AG08396 (cell line): ENCODE measurements at regions not wholly inside any gene's neighbourhood (a gene's known extent, or its start where the extent isn't known, plus 50 kb on each side); places are given as distances from the start of the nearest gene placed in this dataset.
A peak's percentile ranks its signal among the peaks of the same experiment; 100 is the strongest.
"Not testable (repeated sequence)": the region's sequence is repeated elsewhere in the genome, so short reads cannot be mapped to it uniquely, and the experiment has no call there.

Source experiments
- DNase-seq: peaks from one replicate; pipeline ENCODE4 v3.0.0; 2012; ENCODE audit warnings: low spot score, mixed read lengths

DNA sequence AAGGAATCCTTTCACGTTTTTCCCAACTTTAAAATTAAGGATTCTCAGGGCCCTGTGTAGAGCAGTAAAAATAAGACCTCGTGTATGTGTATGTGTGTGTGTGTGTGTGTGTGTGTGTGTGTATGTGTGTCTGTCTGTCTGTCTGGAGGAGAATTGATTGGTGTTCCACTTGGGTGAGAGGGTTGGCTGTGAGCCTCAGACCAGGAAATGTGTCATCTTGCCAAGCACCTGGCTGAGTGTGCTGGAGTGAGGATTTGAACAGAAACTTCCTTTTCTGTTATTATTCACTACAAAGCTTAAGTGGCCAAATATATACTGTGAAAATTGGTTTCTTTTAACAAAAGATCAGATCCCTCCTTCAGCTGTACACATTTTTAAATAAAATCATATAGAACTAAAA, 103.6 kb upstream of the NUDT6 start:
- DNase-seq = not testable (repeated sequence)

DNA sequence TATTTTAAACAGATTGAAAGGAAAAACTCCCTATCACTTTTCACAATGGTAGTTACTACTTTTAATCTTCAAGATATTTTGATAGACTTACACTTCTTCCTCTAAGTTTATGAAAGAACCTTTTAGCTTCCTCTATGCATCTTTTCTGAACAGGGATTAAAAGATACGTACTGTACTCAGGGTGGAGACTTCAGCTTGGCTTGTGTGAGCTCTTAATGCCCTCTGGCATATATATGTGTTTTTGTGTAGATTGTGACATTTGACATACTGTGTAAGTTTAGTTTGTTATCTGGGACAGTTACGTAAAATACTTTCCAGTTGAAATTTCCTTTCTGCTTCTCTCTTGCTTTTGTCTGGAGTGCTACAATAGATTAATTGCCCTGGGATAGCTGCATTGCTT, 109.3 kb upstream of the NUDT6 start:
- no peak for DNase-seq

DNA sequence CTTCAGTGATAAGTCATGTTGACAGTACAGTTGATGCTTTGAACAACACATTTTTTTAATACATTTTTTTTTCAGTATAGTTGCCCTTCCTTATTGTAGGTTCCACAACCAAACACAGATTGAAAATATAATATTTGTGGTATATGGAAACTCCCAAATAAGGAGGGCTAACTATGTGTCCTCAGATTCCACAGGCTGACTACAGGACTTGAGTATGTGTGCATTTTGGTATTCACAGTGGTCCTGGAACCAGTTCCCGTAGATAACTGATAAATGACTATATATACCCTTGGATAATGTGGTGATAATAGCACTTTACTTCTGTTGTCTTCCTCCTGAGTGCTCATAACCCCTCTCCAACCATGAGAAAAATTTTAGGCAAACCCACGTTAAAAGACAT, 111.6 kb upstream of the NUDT6 start:
- no peak for DNase-seq

DNA sequence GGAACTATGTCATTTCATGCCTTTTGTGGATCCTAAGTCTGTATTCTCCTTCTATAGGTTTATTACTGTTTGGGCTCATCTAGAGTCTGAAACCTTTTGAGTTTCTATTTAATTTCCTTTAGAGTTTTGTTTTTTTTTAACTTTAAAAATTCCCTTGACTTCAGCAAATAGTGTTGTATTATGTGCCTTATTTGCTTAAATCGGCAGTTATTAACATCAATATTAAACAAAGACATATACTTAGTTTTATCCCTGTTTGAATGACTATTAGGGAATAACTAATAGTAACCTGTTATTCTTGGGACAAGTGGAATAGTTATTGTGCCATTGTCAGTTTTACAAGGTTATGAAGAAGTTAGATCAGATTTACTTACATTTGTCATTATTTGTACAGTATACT, 112.8 kb upstream of the NUDT6 start:
- no peak for DNase-seq

DNA sequence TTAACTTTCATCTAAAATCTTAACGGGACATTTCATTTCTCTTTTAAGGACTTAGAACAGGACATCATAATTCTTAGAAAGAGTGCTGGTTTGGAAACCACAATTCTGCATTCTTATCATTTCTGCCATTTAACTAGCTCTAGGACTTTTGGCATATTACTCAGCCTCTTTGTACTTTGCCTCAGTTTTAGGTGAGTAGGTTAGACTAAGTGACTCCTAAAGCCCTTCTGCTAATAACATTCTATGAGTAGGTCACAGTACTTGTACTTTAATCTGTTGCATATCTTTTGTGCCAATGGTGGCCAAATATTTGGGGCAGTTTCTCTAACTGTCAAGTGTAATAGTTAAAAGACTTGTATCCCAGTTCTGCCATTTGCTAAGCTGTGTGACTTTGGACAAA, 115.4 kb upstream of the NUDT6 start:
- DNase-seq = peak; percentile 20

DNA sequence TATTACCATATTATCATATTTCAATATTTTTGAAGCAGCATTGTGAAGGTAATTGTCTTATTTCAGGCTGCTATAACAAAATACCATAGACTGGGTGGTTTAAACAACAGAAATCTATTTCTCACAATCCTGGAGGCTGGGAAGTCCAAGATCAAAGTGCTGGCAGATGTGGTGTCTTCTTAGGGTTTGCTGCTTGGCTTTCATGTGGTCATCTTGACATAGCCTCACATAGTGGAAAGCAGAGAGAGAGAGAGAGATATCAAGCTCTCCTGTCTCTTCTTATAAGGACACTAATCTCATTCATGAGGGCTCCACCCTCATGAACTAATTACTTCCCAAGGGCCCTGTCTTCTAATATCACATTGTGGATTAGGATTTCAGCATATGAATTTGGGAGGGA, 119.7 kb upstream of the NUDT6 start:
- no peak for DNase-seq

DNA sequence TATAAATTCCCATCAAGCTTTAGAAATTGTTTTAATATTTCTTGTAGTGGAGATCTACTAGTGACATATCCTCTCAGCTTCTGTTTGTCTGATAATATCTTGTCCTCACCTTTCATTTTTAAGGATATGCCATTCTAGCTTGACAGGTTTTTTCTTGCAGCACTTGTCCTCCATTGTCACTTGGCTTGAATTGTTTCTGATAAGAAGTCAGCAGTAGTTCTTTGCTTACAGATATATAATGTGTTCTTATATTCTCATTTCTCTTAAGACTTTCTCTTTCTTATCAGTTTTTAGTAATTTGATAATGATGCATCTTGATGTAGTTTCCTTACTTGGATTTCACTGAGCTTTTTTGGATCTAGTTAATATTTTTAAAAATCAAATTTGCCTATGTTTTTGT, 120.6 kb upstream of the NUDT6 start:
- no peak for DNase-seq

DNA sequence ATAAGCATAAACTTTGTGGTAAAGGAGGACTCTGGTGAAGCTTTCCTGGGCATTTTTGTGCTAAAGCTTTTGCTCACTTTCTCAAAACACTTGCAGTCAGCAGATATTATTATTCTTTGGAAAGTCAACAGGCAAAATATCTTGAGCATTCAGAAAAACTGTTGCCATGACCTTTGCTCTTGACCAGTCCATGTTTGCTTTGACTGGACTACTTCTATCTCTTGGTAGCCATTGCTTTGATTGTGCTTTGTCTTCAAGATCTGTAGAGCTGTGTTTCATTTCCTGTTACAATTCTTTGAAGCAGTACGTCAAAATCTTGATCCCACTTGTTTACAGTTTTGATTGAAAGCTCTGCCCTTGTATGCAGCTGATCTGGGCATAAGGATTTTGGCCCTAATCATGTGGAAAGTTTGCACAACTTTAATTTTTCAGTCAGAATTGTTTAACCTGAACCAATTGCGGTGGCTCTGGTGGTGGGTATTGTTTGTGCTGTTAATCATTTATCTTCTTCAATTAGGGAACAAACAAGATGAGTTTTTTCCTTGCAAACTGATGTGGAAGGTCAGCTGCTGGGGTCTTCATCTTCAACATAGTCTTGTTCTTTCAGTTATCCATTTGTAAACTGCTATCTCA, 121.5 kb upstream of the NUDT6 start:
- DNase-seq = no peak

DNA sequence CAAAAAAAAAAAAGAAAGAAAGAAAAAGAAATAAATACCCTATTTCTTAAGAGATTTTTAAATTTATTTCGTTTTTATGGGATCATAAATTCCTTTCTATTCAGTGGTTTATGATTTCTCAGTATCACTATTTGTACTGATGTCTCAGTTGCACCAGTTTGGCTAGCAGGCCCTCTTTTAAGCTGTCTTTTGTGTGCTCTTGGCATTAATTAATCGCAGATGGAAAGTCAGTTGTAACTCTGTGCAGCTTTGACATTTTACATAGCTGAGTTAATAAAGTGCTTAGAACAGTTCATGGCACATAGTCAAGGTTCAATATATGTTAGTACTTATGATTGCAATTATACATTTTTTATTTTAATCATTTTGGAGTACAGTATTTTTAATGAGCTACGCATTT, 123.7 kb upstream of the NUDT6 start:
- DNase-seq = no peak

DNA sequence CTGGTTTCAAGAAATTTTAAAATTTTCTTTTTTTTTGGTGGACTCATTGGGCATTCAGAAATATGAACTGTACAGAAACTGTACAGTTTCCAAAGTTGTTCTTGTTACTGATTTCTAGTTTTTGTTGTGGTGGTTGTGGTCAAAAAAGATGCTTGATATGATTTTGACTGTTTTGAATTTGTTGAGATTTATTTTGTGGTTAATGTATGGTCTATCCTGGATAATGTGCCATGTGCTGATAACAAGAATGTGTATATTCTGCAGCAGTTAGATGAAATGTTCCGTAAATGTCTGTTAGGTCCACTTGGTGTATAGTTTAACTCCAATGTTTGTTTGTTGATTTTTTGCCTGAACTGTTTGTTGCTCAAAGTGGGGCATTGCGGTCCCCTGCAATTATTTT, 127.6 kb upstream of the NUDT6 start:
- DNase-seq = no peak

DNA sequence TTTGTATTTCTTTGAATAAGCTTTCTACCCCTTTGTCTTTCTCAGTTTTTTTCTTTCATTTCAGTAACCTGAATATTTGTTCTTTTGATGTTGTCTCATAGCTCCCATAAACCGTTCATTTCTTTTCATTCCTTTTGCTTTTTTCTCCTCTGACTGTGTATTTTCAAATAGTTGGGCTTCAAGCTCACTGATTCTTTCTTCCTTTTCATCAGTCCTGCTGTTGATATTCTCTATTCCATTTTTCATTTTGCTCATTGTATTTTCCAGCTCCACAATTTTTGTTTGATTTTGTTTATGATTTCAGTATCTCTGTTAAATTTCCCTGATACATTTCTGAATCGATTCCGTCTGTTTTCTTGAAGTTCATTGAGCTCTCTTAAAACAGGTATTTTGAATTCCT, 129.6 kb upstream of the NUDT6 start:
- DNase-seq = no peak

DNA sequence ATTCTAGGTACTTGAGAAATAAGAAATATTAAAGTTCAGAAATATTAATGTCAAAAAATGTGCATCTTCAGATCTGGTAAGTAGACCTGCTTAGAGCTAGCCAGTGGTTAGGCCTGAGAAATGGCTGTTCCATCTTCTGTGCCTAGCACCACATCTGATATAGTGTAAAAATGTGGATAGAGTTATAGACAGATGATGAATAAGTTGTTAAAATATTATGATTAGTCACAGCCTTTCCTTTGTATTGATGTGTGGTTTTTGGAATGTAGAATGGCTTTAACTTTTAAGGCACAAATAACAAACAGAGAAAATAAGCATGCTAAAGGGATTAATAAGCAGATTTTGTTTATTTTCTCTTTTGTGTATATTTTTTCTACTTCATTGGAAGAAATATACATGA, 133.5 kb upstream of the NUDT6 start:
- no peak for DNase-seq

DNA sequence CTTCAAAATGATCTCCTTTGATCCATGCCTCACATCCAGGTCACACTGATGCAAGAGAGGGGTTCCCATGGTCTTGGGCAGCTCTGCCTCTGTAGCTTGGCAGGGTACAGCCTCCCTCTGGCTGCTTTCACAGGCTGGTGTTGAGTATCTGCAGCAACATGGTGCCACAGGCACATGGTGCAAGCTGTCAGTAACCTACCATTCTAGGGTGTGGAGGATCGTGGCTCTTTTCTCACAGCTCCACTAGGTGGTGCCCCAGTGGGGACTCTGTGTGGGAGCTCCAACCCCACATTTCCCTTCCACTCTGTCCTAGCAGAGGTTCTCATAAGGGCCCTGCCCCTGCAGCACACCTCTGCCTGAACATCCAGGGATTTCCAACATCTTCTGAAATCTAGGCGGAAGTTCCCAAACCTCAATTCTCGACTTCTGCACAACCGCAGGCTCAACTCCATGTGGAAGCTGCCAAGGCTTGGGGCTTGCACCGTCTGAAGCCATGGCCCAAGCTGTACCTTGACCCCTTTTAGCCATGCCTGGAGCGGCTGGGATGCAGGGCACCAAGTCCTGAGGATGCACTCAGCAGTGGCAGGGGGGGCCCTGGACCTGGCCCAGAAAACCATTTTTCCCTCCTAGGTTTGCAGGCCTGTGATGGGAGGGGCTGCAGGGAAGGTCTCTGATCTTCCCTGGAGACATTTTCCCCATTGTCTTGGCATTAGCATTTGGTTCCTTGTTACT, 137.8 kb upstream of the NUDT6 start:
- no peak for DNase-seq

DNA sequence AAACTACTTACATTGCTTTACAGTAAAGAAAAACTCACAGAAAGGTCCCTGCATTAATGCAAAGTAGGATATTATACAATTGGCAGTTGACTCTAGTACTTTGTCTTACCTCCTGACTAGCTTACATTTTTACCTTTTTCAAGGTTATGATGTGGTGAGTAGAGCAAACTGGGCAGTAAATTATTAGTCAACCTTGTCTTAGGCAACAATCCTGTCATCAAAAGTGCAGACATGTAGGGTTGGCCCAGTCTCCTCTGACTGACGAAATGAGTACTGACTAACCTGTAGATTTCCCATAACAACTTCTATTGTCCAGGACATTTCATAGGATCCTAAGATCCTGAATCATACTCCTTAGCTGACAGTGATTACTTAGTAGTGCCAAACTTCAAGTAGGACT, 142.0 kb upstream of the NUDT6 start:
- DNase-seq = no peak

DNA sequence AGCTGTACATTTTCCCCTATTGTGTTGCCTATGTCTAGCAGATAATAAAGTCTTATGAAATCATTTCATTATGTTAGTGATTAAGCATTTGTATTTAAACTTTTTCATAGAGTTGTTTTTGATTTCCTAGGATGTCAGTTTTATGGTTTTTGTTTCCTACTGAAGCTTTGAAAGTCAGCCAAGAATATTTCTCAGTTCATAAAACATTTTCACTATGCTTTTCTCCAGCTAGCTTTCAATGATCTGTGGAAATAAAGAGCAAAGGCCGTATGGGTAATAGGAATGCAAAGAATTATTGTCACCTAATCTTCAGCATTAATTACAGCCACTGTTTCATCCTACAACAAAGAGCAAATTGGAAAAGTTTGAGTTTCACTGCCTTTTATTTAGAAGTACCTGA, 145.7 kb upstream of the NUDT6 start:
- no peak for DNase-seq

DNA sequence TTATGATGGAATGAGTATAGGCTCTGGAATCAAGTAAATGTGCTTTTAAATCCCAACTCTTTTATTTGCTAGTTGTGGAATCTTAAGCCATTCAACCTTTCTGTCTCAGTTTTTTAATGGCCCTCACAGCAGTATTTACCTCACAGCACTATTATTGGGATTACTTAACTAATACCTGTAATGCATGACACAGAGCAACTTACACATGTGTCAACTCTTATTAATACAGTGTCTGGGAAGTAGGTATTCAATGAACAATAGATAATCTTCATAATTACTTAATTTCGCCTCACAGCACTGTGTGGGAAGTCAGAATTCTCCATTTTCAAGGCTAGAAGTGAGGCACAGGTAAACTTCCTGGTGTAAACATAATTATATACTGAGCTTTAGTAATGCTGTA, 149.7 kb upstream of the NUDT6 start:
- no peak for DNase-seq

DNA sequence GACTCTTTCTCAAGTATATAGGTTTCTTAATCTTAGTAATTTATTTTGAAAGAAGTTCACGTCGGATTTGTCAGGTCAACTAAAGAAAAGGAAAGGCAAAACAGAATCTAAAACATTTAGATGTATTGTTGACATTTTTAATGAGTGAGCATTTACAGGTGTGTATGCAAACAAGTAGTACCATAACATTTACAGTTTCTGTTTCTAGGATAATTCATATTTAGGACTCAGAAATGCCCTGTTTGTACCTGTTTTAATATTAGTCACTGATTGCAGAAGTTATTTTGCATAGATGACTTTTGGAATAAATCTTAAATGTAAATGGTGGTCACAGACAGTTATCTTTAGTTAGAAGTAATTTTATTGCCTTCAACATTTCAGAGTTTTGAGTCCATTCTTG, 151.3 kb upstream of the NUDT6 start:
- no peak for DNase-seq

DNA sequence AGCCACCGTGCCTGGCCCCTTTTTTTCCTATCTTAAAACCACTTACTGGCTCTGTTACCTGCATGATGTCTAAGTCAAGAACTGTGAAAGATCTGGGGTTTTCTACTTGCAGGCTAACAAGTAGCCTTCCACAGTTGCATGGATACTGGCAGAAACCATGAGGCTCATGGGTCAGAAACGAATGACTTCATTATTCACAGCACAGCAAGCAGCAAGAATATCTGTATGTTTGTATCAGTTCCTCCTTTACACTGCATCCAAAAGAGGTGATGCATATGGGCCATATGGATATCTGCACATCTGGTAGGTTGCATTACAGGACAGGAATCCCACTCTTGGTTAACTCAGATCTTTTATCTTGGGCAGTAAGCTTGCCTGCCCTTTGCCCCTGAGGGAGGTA, 154.9 kb upstream of the NUDT6 start:
- DNase-seq = no peak

DNA sequence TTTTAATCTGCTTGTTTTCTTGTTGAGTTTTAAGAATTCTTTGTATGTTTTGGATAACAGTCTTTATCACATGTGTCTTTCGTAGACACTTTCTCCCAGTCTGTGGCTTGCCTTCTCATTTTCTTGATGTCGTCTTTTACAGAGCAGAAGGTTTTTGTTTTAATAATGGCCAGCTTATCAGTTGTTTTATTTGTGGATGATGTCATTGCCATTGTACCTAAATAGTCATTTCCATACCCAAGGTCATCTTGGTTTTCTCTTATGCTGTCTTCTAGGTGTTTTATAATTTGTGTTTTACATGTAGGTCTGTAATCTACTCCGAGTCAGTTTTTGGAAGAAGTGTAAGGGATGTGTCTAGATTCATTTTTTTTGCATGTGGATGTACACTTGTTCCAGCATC, 159.6 kb upstream of the NUDT6 start:
- DNase-seq = no peak

DNA sequence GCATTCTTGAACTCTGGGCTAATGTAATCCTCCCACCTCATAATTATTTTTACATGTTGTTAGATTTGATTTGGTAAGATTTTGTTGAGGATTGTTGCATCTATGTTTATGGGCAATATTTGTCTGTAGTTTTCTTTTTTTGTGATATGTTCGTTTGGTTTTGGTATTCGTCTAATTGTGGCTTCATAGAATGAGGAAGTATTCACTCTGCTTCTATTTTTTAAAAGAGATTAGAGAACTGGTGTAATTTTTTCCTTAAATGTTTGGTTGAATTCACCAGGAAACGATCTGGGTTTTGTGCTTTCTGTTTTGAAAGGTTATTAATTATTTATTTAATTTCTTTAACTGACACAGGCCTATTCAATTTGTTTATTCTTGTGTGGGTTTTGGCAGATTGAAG, 161.2 kb upstream of the NUDT6 start:
- DNase-seq = no peak

DNA sequence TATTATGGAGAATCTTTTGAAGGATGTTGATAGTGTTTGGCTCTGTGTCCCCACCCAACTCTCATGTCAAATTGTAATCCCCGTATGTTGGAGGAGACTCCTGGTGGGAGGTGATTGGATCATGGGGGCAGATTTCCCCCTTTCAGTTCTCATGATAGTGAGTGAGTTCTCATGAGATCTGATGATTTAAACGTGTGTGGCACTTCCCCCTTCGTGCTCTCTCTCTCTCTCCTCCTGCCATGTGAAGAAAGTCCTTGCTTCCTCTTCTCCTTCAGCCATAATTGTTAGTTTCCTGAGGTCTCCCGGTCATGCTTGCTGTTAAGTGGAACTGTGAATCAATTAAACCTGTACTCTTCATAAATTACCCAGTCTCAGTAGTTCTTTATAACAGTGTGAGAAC, 166.1 kb upstream of the NUDT6 start:
- DNase-seq = no peak

DNA sequence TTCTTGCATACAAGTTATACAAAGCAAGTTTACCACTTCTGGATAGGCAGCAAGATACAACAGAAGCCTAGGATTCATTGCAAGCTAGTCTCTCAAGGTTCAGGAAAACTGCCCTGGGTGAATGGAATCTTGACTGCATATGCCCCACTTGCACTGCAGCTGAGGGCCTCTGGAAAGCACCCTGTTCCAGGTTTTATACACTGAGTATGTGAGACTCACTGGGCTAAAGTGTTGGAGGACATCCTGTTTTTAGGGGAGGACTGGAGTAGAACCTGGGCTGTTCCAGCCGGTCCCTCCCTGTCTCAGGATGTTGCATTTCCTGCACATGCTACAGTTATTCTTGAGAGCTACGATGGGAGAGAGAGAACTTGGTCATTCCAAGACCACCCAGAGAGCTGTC, 168.5 kb upstream of the NUDT6 start:
- DNase-seq = no peak

DNA sequence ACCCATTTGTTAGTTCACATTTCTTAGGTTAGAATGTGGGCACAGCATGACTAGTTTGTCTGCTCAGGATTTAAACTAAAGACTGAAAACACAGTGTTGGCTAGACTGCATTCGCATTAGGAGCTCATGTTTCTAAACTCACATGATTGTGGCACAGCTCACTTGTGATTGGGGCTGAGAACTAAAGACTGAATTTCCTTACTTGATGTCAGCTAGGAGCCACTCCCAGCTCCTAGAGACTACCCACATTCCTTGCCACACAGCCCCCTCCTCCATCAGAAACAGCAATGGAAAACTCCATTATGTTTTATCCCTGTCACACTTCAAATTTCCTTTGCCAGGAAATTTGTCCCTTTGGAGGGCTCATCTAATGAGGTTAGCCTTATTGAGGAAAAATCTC, 170.2 kb upstream of the NUDT6 start:
- DNase-seq = no peak

DNA sequence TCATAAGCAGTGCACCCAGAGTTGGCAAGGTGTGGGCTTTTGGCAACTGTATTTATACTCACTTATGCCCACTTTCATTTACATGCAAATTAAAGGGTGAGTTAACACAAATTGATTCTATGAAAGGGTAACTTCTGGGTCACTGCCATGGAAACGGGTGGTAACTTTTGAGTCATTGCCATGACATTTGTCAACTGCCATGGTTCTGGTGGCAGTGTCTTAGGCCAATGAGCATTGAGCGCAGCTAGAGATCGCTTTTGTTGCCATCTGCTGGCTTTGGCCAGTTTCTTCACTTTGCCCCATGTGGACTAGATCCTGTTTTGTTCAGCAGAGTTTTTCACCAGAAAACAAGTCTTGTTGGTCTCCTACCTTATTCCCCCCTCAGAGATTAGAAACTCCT, 170.8 kb upstream of the NUDT6 start:
- no peak for DNase-seq
